VCaP (cell line): ENCODE measurements at regions not wholly inside any gene's neighbourhood (a gene's known extent, or its start where the extent isn't known, plus 50 kb on each side); places are given as distances from the start of the nearest gene placed in this dataset.

Experiments
- H3K27ac ChIP-seq: fragments of 450-650 bp; 2 replicates; pipeline ENCODE4 v1.5.1; 2017
- CTCF ChIP-seq: fragments of 450-650 bp; conservative IDR thresholded peaks from 2 replicates; pipeline ENCODE4 v1.5.1; 2017; ENCODE audit warnings: mild to moderate bottlenecking, moderate library complexity

GRCh38 chr6:81842254-81842653 is 89.8 kb upstream of the TENT5A start:
- TF ChIP-seq CTCF = no peak

GRCh38 chr6:81838724-81839426 is 86.4 kb upstream of the TENT5A start:
- no peak for TF ChIP-seq CTCF
- peak overlapping the region; percentile 34 for H3K27ac ChIP-seq

More at GRCh38 chr6:81842254-81842653, 89.8 kb upstream of the TENT5A start:
- H3K27ac ChIP-seq = no peak overlapping the region

GRCh38 chr6:81838031-81838430 is 85.5 kb upstream of the TENT5A start:
- H3K27ac ChIP-seq = peak overlapping the region; percentile 34
- TF ChIP-seq CTCF = no peak

- TF ChIP-seq CTCF = no peak
- H3K27ac ChIP-seq = no peak overlapping the region; the same call in 1 of the 2 replicates
These were observed 81.7 kb upstream of the TENT5A start for GRCh38 chr6:81834141-81834681.

GRCh38 chr6:81832304-81832703 is 79.8 kb upstream of the TENT5A start:
- no peak for TF ChIP-seq CTCF
- H3K27ac ChIP-seq = peak overlapping the region; percentile 85

- H3K27ac ChIP-seq = peak overlapping the region; percentile 85
- no peak for TF ChIP-seq CTCF
These were observed 78.8 kb upstream of the TENT5A start for GRCh38 chr6:81831274-81831673.

- H3K27ac ChIP-seq = no peak overlapping the region
- TF ChIP-seq CTCF = no peak
These were observed 74.3 kb upstream of the TENT5A start for GRCh38 chr6:81826784-81827183.
